ENCODE measurements at regions not wholly inside any gene's neighbourhood (a gene's known extent, or its start where the extent isn't known, plus 50 kb on each side); places are given as distances from the start of the nearest gene placed in this dataset.

GRCh38 chr6:167551628-167552257 lies 226.9 kb downstream of the TTLL2 start:
- Histone ChIP-seq H3K36me3 (no peaks in the 10 kb centered on the region), H3K27me3 (no peaks in the 10 kb centered on the region), H3K4me1 (no peaks in the 10 kb centered on the region), H3K9me3 (no peaks in the 10 kb centered on the region), H3K4me3 (no peak overlapping the region), H3K27ac (no peak overlapping the region)
- no peak for ATAC-seq
- no peak for TF ChIP-seq CTCF (IDR thresholded peaks at IDR 0.05)
- FAIRE-seq = no peak
- no peak for DNase-seq
- intact Hi-C loops (cut with DNase I) = no loop called here
- 89% methylated on average over 25 to 26 of the region's 26 CpGs for WGBS, 2 donors

- no peak for ATAC-seq
- no peak for DNase-seq
- intact Hi-C loops (cut with DNase I) = no loop called here
- Histone ChIP-seq H3K4me3 (no peak overlapping the region), H3K9me3 (no peaks in the 10 kb centered on the region), H3K27me3 (no peaks in the 10 kb centered on the region), H3K4me1 (no peaks in the 10 kb centered on the region), H3K36me3 (no peaks in the 10 kb centered on the region), H3K27ac (no peak overlapping the region)
- no peak for FAIRE-seq
- no peak for TF ChIP-seq CTCF (IDR thresholded peaks at IDR 0.05)
- 87 to 88% methylated on average over 15 of the region's 15 CpGs for whole genome bisulfite sequencing, 2 donors
Observed at GRCh38 chr6:167552258-167552630, 227.4 kb downstream of the TTLL2 start.

DNA sequence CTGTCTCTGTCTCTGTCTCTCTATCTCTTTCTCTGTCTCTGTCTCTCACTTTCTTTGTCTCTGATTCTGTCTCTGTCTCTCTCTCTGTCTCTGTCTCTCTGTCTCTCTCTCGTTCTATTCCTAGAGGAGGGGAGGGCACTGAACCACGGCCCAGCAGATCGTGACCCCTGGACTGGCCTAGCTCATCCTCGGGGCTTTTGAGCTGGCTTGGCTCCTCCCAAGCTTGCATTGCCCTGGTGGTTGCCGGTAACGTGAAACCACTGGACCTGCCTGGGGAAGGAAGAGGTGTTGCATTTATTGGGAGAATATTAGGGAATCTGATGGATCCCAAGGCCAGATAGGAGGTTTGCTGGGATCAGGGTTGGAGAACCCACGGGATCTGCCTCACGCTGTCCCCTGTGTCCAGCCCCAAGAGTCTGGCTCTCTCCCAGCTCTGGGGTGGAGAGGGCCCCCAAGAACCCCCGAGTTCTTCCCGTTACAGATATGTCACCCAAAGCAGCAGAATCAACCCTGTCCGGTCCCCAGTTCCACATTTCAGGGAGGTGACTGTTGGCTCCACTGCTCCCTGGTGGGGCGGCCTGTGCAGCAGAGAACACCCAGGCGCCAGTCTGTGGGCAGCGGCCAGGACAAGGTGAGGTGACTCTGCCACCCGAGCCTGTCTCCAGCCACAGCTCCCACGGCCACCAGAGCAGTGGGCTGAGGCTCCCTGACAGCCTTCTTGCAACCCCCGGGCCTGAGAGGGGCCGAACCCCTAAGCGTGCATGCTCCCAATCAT lies 228.3 kb downstream of the TTLL2 start:
- Histone ChIP-seq H3K9me3 (no peaks in the 10 kb centered on the region), H3K4me1 (no peaks in the 10 kb centered on the region), H3K27me3 (no peaks in the 10 kb centered on the region), H3K36me3 (no peaks in the 10 kb centered on the region), H3K27ac (no peak overlapping the region), H3K4me3 (no peak overlapping the region)
- no peak for FAIRE-seq
- DNase-seq = no peak
- no peak for ATAC-seq
- intact Hi-C loops (cut with DNase I) = no loop called here
- no peak for TF ChIP-seq CTCF (IDR thresholded peaks at IDR 0.05)
- WGBS, 2 donors = 86 to 91% methylated on average over 19 of the region's 19 CpGs

DNA sequence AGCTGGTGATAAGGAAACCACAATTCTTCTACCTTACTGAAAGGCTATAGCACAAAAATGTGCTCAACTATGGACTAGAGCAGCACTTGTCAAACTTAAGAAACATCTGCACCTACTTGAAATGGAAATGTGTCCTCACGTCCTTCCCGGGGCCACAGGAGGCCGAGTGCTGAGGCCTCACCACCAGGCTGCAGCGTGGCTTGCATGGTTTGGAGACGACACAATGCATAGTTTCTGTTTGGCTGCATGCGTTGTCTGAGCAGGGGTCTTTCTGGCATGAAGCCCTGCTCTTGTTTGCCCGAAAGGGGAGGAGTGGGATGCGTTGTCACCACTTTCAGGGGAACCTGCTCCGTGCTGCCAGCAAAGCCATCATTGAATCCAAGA lies 228.8 kb downstream of the TTLL2 start:
- no peaks in the 10 kb centered on the region for H3K9me3 ChIP-seq
- DNase-seq (no peak), FAIRE-seq (no peak), ATAC-seq (no peak)
- no peak overlapping the region for H3K4me3 ChIP-seq
- TF ChIP-seq CTCF (IDR thresholded peaks at IDR 0.05) = no peak
- peaks cover 0 to 2% (median 0%) of the 10 kb centered on the region in 3 donors for H3K4me1 ChIP-seq
- WGBS, 2 donors = 97 to 98% methylated on average over 9 of the region's 9 CpGs
- no peaks in the 10 kb centered on the region for H3K27me3 ChIP-seq
- no peak overlapping the region for H3K27ac ChIP-seq
- H3K36me3 ChIP-seq = no peaks in the 10 kb centered on the region
- intact Hi-C loops (cut with DNase I) = no loop called here

- H3K27ac ChIP-seq = no peak overlapping the region
- ATAC-seq = no peak
- DNase-seq = no peak
- no peak overlapping the region for H3K4me3 ChIP-seq
- no peaks in the 10 kb centered on the region for H3K9me3 ChIP-seq
- no peaks in the 10 kb centered on the region for H3K27me3 ChIP-seq
- intact Hi-C loops (cut with DNase I) = no loop called here
- H3K36me3 ChIP-seq = no peaks in the 10 kb centered on the region
- 91% methylated on average over 11 of the region's 11 CpGs for WGBS, 2 donors
- peaks cover 0 to 11% (median 4%) of the 10 kb centered on the region in 3 donors for H3K4me1 ChIP-seq
- no peak for FAIRE-seq
- TF ChIP-seq CTCF (IDR thresholded peaks at IDR 0.05) = no peak
Observed at GRCh38 chr6:167554854-167555253, 230.0 kb downstream of the TTLL2 start.
